DMS79 (cell line): ENCODE measurements at regions not wholly inside any gene's neighbourhood (a gene's known extent, or its start where the extent isn't known, plus 50 kb on each side); places are given as distances from the start of the nearest gene placed in this dataset.
A peak's percentile ranks its signal among the peaks of the same experiment; 100 is the strongest.
"Not testable (repeated sequence)": the region's sequence is repeated elsewhere in the genome, so short reads cannot be mapped to it uniquely, and the experiment has no call there.

ENCODE experiments used
- DNase-seq: peaks from one replicate; lab custom pipeline; 2025; lab: John Stamatoyannopoulos, UW

- DNase-seq: no peak
Measured at GRCh38 chr22:45061332-45061731, 51.5 kb upstream of the PHF21B start.

- no peak for DNase-seq
Measured at GRCh38 chr22:45064313-45065278, 54.8 kb upstream of the PHF21B start.

- DNase-seq: no peak
Measured at GRCh38 chr22:45065726-45066125, 55.9 kb upstream of the PHF21B start.

- DNase-seq: no peak
Measured at GRCh38 chr22:45067731-45068130, 57.9 kb upstream of the PHF21B start.

GRCh38 chr22:45069925-45070324 is 60.1 kb upstream of the PHF21B start:
- no peak for DNase-seq

- DNase-seq: no peak
Measured at GRCh38 chr22:45071618-45072017, 61.8 kb upstream of the PHF21B start.

GRCh38 chr22:45072322-45072903 is 62.6 kb upstream of the PHF21B start:
- no peak for DNase-seq

GRCh38 chr22:45073064-45073463 is 63.3 kb upstream of the PHF21B start:
- peak; percentile 55 for DNase-seq

GRCh38 chr22:45077286-45077685 is 67.5 kb upstream of the PHF21B start:
- DNase-seq: peak; percentile 19

- DNase-seq: no peak
Measured at GRCh38 chr22:45077826-45078334, 68.1 kb upstream of the PHF21B start.

GRCh38 chr22:45082795-45083194 is 73.0 kb upstream of the PHF21B start:
- DNase-seq: no peak

- DNase-seq: no peak
Measured at GRCh38 chr22:45083659-45084305, 74.0 kb upstream of the PHF21B start.

- DNase-seq: no peak
Measured at GRCh38 chr22:45084400-45084920, 74.7 kb upstream of the PHF21B start.

- no peak for DNase-seq
Measured at GRCh38 chr22:45087802-45088201, 75.9 kb upstream of the NUP50 start.

- no peak for DNase-seq
Measured at GRCh38 chr22:45088576-45088975, 75.1 kb upstream of the NUP50 start.

GRCh38 chr22:45090497-45090910 is 73.2 kb upstream of the NUP50 start:
- DNase-seq: no peak

GRCh38 chr22:45091254-45091854 is 72.4 kb upstream of the NUP50 start:
- no peak for DNase-seq

- not testable (repeated sequence) for DNase-seq
Measured at GRCh38 chr22:45091875-45092274, 71.8 kb upstream of the NUP50 start.

- no peak for DNase-seq
Measured at GRCh38 chr22:45092644-45093043, 71.1 kb upstream of the NUP50 start.

GRCh38 chr22:45093609-45094008 is 70.1 kb upstream of the NUP50 start:
- no peak for DNase-seq

GRCh38 chr22:45094081-45094720 is 69.5 kb upstream of the NUP50 start:
- DNase-seq: no peak
